C4-2B (cell line): ENCODE measurements at regions not wholly inside any gene's neighbourhood (a gene's known extent, or its start where the extent isn't known, plus 50 kb on each side); places are given as distances from the start of the nearest gene placed in this dataset.

Experiments
- CTCF ChIP-seq: fragments of 450-650 bp; conservative IDR thresholded peaks from 2 replicates; pipeline ENCODE4 v1.5.1; 2017; ENCODE audit warnings: mild to moderate bottlenecking
- ZFX ChIP-seq: fragments of 450-650 bp; IDR thresholded peaks from 2 replicates; pipeline ENCODE4 v1.6.1; 2017

- TF ChIP-seq CTCF = no peak
- TF ChIP-seq ZFX = no peak
These were observed 87.7 kb downstream of the LINGO1 start for GRCh38 chr15:77545058-77545457.
